Neutrophil (primary cell): ENCODE measurements at regions not wholly inside any gene's neighbourhood (a gene's known extent, or its start where the extent isn't known, plus 50 kb on each side); places are given as distances from the start of the nearest gene placed in this dataset.

Source experiments
- H3K27ac ChIP-seq: fragments of 200-600 bp; sonication (generic); 2 replicates; pipeline ENCODE4 v1.5.1; 2016; ENCODE audit warnings: mild to moderate bottlenecking, moderate library complexity
- H3K27me3 ChIP-seq: fragments of 200-600 bp; sonication (generic); 2 replicates; pipeline ENCODE4 v1.6.0; 2016; ENCODE audit warnings: mild to moderate bottlenecking
- H3K36me3 ChIP-seq: fragments of 200-600 bp; sonication (generic); 2 replicates; pipeline ENCODE4 v1.5.1; 2017
- H3K4me1 ChIP-seq, 2 experiments: fragments of 200-600 bp in 1 of 2; sonication (generic) in 1 of 2; 1 replicate in 1 of 2; 2 replicates in 1 of 2; pipeline versions ENCODE4 v1.5.1 to v1.6.1; 2013 to 2016; ENCODE audit warnings: low read depth in 1 of 2, low read length in 1 of 2, mild to moderate bottlenecking in 1 of 2, moderate library complexity in 1 of 2; ENCODE audit not compliant: control insufficient read depth in 1 of 2, insufficient read depth in 1 of 2
- H3K4me3 ChIP-seq, 2 experiments: fragments of 200-600 bp in 1 of 2; sonication (generic) in 1 of 2; 1 replicate in 1 of 2; 2 replicates in 1 of 2; pipeline ENCODE4 v1.5.1; 2013 to 2016; ENCODE audit warnings: low read depth in 1 of 2, low read length in 1 of 2, mild to moderate bottlenecking in 1 of 2, moderate library complexity in 1 of 2
- H3K9me3 ChIP-seq: fragments of 200-600 bp; sonication (generic); 2 replicates; pipeline ENCODE4 v1.5.1; 2016
- TF ChIP-seq, protein P1 (sequence below): fragments of 200-600 bp; sonication (generic); IDR thresholded peaks from 2 replicates; pipeline ENCODE4 v1.5.1; 2016; ENCODE audit warnings: antibody characterized with exemption

- H3K36me3 ChIP-seq: no peaks in the 10 kb centered on the region
- TF ChIP-seq, protein P1, sequence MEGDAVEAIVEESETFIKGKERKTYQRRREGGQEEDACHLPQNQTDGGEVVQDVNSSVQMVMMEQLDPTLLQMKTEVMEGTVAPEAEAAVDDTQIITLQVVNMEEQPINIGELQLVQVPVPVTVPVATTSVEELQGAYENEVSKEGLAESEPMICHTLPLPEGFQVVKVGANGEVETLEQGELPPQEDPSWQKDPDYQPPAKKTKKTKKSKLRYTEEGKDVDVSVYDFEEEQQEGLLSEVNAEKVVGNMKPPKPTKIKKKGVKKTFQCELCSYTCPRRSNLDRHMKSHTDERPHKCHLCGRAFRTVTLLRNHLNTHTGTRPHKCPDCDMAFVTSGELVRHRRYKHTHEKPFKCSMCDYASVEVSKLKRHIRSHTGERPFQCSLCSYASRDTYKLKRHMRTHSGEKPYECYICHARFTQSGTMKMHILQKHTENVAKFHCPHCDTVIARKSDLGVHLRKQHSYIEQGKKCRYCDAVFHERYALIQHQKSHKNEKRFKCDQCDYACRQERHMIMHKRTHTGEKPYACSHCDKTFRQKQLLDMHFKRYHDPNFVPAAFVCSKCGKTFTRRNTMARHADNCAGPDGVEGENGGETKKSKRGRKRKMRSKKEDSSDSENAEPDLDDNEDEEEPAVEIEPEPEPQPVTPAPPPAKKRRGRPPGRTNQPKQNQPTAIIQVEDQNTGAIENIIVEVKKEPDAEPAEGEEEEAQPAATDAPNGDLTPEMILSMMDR: no peak
Observed at GRCh38 chr5:116361979-116362577, 212.5 kb downstream of the SEMA6A start.

GRCh38 chr5:116361171-116361967, 213.3 kb downstream of the SEMA6A start:
- TF ChIP-seq, protein P1: no peak
- H3K4me3 ChIP-seq: no peak overlapping the region
- peak overlapping the region; percentile 79 for H3K27ac ChIP-seq
- no peaks in the 10 kb centered on the region for H3K27me3 ChIP-seq
- no peaks in the 10 kb centered on the region for H3K9me3 ChIP-seq
- peaks cover 49 to 51% of the 10 kb centered on the region in 2 experiments for H3K4me1 ChIP-seq
- no peaks in the 10 kb centered on the region for H3K36me3 ChIP-seq

More at GRCh38 chr5:116361979-116362577, 212.5 kb downstream of the SEMA6A start:
- H3K27me3 ChIP-seq: no peaks in the 10 kb centered on the region
- H3K4me1 ChIP-seq: peaks cover 42 to 44% of the 10 kb centered on the region in 2 experiments
- no peak overlapping the region for H3K4me3 ChIP-seq
- no peaks in the 10 kb centered on the region for H3K9me3 ChIP-seq
- H3K27ac ChIP-seq: peak overlapping the region; percentile 79

GRCh38 chr5:116360008-116360853, 214.4 kb downstream of the SEMA6A start:
- H3K4me3 ChIP-seq: peak overlapping the region in 1 of 2 experiments; percentile 12
- H3K4me1 ChIP-seq: peaks cover 52 to 55% of the 10 kb centered on the region in 2 experiments
- peak overlapping the region; percentile 79 for H3K27ac ChIP-seq
- H3K27me3 ChIP-seq: no peaks in the 10 kb centered on the region
- no peaks in the 10 kb centered on the region for H3K36me3 ChIP-seq
- TF ChIP-seq, protein P1: no peak
- H3K9me3 ChIP-seq: no peaks in the 10 kb centered on the region

DNA sequence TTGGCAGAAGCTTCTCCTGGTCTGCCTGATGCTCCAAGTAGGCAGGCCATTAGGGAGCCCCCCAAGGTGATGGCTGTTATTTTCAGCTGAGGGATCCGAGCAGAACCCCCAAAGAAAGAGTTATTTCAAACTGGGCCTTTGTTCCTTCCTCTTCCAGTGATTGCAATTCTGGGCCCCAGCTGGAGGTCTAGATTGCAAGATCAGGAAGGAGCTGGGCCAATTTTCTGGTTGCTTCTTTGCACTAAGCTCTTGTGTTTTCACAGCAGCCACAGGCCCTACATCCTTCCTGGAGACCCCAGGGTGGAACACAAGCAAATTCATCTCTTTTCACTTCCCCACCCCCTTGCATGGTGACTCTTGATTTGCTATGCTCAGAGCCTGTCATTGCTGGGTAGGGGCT, 215.0 kb downstream of the SEMA6A start:
- TF ChIP-seq, protein P1: no peak
- no peaks in the 10 kb centered on the region for H3K27me3 ChIP-seq
- H3K4me3 ChIP-seq: peak overlapping the region; percentile 6 to 10
- H3K4me1 ChIP-seq: peaks cover 52 to 55% of the 10 kb centered on the region in 2 experiments
- peak overlapping the region; percentile 79 for H3K27ac ChIP-seq
- no peaks in the 10 kb centered on the region for H3K36me3 ChIP-seq
- no peaks in the 10 kb centered on the region for H3K9me3 ChIP-seq

DNA sequence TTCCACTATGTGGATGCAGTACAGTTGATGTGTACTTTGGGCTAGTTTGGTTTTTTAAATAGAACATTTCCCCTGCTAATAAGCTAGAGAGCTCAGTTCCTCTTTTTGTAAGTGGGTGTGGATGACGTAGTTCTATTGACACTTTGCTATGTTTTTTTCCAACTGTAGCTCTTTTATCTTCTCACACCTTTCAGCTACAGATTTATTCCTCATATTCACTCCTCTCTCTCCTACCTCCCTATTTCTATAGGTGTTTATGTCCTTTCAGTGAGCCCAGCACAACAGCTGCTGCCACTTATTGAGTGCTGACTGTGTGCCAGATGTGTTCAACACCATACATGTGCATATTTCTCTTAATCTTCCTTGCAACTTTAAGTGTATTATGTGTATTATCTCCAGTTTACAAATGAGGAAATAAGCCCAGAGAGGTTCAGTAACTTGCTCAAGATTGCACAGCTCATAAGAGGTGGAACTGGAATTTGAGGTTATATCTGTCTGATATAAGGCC, 215.7 kb downstream of the SEMA6A start:
- Histone ChIP-seq H3K9me3 (no peaks in the 10 kb centered on the region), H3K27ac (peak overlapping the region; percentile 79), H3K4me1 (peaks cover 52 to 55% of the 10 kb centered on the region in 2 experiments), H3K36me3 (no peaks in the 10 kb centered on the region), H3K27me3 (no peaks in the 10 kb centered on the region), H3K4me3 (peak overlapping the region in 1 of 2 experiments; percentile 6)
- TF ChIP-seq, protein P1: no peak
